ENCODE measurements at regions not wholly inside any gene's neighbourhood (a gene's known extent, or its start where the extent isn't known, plus 50 kb on each side); places are given as distances from the start of the nearest gene placed in this dataset.

DNA sequence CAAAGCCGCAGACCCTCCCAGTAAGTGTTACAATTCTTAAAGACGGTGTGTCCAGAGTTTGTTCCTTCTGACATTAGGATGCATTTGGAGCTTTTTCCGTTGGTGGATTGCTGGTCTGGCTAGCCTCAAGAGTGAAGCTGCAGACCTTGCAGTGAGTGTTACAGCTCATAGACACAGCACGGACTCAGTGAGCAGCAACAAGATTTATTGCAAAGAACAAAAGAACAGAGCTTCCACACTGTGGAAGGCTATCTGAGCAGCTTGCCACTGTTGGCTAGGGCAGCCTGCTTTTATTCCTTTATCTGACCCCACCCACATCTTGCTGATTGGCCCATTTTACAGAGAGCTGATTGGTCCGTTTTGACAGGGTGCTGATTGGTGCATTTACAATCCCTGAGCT lies 242.8 kb upstream of the SGCG start:
- no peaks in the 10 kb centered on the region for H3K9me3 ChIP-seq (replicated peaks; ENCODE audit: control insufficient read depth, insufficient read depth, low read length)
- H3K27me3 ChIP-seq (ENCODE audit: control insufficient read depth in 2 of 2, insufficient read depth in 2 of 2, low read length in 2 of 2), result no peaks in the 10 kb centered on the region
- ChIA-PET CTCF (no interaction called here), POLR2A (no interaction called here)
- no peaks in the 10 kb centered on the region for H3K79me2 ChIP-seq (ENCODE audit: control insufficient read depth, insufficient read depth, low read length)
- TF ChIP-seq POLR2AphosphoS5 (IDR thresholded peaks at IDR 0.05; ENCODE audit: insufficient read depth, low read depth, low read length), result no peak
- TF ChIP-seq, protein P1, sequence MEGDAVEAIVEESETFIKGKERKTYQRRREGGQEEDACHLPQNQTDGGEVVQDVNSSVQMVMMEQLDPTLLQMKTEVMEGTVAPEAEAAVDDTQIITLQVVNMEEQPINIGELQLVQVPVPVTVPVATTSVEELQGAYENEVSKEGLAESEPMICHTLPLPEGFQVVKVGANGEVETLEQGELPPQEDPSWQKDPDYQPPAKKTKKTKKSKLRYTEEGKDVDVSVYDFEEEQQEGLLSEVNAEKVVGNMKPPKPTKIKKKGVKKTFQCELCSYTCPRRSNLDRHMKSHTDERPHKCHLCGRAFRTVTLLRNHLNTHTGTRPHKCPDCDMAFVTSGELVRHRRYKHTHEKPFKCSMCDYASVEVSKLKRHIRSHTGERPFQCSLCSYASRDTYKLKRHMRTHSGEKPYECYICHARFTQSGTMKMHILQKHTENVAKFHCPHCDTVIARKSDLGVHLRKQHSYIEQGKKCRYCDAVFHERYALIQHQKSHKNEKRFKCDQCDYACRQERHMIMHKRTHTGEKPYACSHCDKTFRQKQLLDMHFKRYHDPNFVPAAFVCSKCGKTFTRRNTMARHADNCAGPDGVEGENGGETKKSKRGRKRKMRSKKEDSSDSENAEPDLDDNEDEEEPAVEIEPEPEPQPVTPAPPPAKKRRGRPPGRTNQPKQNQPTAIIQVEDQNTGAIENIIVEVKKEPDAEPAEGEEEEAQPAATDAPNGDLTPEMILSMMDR (IDR thresholded peaks at IDR 0.05; ENCODE audit: extremely low read depth in 1 of 2, insufficient read depth in 1 of 2, low read depth in 1 of 2, low read length in 2 of 2), result no peak
- no peak for TF ChIP-seq JUN (IDR thresholded peaks at IDR 0.05; ENCODE audit: borderline replicate concordance, insufficient read depth, insufficient read length, low read depth)
- no peak for TF ChIP-seq POLR2A (IDR thresholded peaks at IDR 0.05; ENCODE audit: low read depth, low read length)
- no peak for TF ChIP-seq EZH2 (IDR thresholded peaks at IDR 0.05; ENCODE audit: borderline replicate concordance, low read depth, low read length, severe bottlenecking)
- TF ChIP-seq FOS (IDR thresholded peaks at IDR 0.05; ENCODE audit: borderline replicate concordance, insufficient read depth, low read length), result no peak
- no peak overlapping the region for H3K27ac ChIP-seq (ENCODE audit: insufficient read depth, low read depth, low read length)
- H3K9me1 ChIP-seq (replicated peaks; ENCODE audit: control insufficient read depth, extremely low read depth, insufficient read depth, low read length), result no peaks in the 10 kb centered on the region
- BruUV-seq (replicated peaks), result no TSS peak
- intact Hi-C loops (cut with micrococcal nuclease) (no loop called here), dilution Hi-C loops (cut with MboI; ENCODE audit: extremely low pct_ligation_motif_present, low sequenced_read_pairs) (no loop called here)
- H3K4me3 ChIP-seq (replicated peaks in 1 of 3; ENCODE audit: insufficient read depth in 1 of 3, low read depth in 1 of 3, low read length in 3 of 3), result no peak overlapping the region
- DNase-seq (ENCODE audit: low read depth, low spot score), result no peak
- H4K20me1 ChIP-seq (replicated peaks; ENCODE audit: control insufficient read depth, extremely low read depth, insufficient read depth, low read length), result no peaks in the 10 kb centered on the region
- no peak overlapping the region for H3K4me2 ChIP-seq (ENCODE audit: insufficient read depth, low read length)
- FAIRE-seq, result no peak
- no peak overlapping the region for H3K9ac ChIP-seq (replicated peaks; ENCODE audit: extremely low read depth, insufficient read depth, low read length)
- H3K4me1 ChIP-seq (ENCODE audit: control insufficient read depth, extremely low read depth, insufficient read depth, low read length), result no peaks in the 10 kb centered on the region
- no peak overlapping the region for H2AFZ ChIP-seq (ENCODE audit: low read depth, low read length)
- H3K36me3 ChIP-seq (ENCODE audit: control insufficient read depth in 2 of 2, extremely low read depth in 1 of 2, insufficient read depth in 2 of 2, low read length in 2 of 2), result no peaks in the 10 kb centered on the region

DNA sequence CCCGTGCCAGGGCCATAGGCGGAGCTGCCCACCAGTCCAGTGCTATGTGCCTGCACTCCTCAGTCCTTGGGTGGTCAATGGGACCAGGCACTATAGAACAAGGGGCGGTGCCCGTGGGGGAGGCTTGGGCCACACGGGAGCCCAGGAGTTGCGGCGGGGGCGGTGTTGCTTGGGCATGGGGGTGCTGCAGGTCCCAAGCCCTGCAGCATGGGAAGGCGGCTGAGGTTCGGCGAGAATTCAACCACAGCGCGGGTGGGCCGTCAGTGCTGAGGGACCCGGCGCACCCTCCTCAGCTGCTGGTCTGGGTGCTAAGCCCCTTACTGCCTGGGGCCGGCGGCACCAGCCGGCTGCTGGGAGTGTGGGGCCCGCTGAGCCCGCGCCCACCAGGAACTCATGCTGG lies 242.2 kb upstream of the SGCG start:
- Histone ChIP-seq H3K9ac (replicated peaks; ENCODE audit: extremely low read depth, insufficient read depth, low read length) (no peak overlapping the region), H3K9me1 (replicated peaks; ENCODE audit: control insufficient read depth, extremely low read depth, insufficient read depth, low read length) (no peaks in the 10 kb centered on the region), H3K4me2 (ENCODE audit: insufficient read depth, low read length) (no peak overlapping the region), H3K27ac (ENCODE audit: insufficient read depth, low read depth, low read length) (no peak overlapping the region), H3K36me3 (ENCODE audit: control insufficient read depth in 2 of 2, extremely low read depth in 1 of 2, insufficient read depth in 2 of 2, low read length in 2 of 2) (no peaks in the 10 kb centered on the region), H3K4me3 (replicated peaks in 1 of 3; ENCODE audit: insufficient read depth in 1 of 3, low read depth in 1 of 3, low read length in 3 of 3) (no peak overlapping the region), H3K79me2 (ENCODE audit: control insufficient read depth, insufficient read depth, low read length) (no peaks in the 10 kb centered on the region), H4K20me1 (replicated peaks; ENCODE audit: control insufficient read depth, extremely low read depth, insufficient read depth, low read length) (no peaks in the 10 kb centered on the region), H2AFZ (ENCODE audit: low read depth, low read length) (no peak overlapping the region), H3K4me1 (ENCODE audit: control insufficient read depth, extremely low read depth, insufficient read depth, low read length) (no peaks in the 10 kb centered on the region), H3K27me3 (ENCODE audit: control insufficient read depth in 2 of 2, insufficient read depth in 2 of 2, low read length in 2 of 2) (no peaks in the 10 kb centered on the region), H3K9me3 (replicated peaks; ENCODE audit: control insufficient read depth, insufficient read depth, low read length) (no peaks in the 10 kb centered on the region)
- DNase-seq (ENCODE audit: low read depth, low spot score) (no peak), FAIRE-seq (no peak)
- dilution Hi-C loops (cut with MboI; ENCODE audit: extremely low pct_ligation_motif_present, low sequenced_read_pairs), result no loop called here
- TF ChIP-seq EZH2 (IDR thresholded peaks at IDR 0.05; ENCODE audit: borderline replicate concordance, low read depth, low read length, severe bottlenecking) (no peak), GATA2 (IDR thresholded peaks at IDR 0.05; ENCODE audit: insufficient read depth, insufficient read length, low read depth, low read length) (no peak), POLR2AphosphoS5 (IDR thresholded peaks at IDR 0.05; ENCODE audit: insufficient read depth, low read depth, low read length) (no peak), JUN (IDR thresholded peaks at IDR 0.05; ENCODE audit: borderline replicate concordance, insufficient read depth, insufficient read length, low read depth) (no peak), MYC (IDR thresholded peaks at IDR 0.05; ENCODE audit: low read depth, low read length) (no peak)
- TF ChIP-seq, protein P2, sequence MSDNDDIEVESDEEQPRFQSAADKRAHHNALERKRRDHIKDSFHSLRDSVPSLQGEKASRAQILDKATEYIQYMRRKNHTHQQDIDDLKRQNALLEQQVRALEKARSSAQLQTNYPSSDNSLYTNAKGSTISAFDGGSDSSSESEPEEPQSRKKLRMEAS (IDR thresholded peaks at IDR 0.05; ENCODE audit: insufficient read depth, insufficient read length), result no peak
- no TSS peak for BruUV-seq (replicated peaks)
- POLR2A ChIA-PET, result no interaction called here
- intact Hi-C loops (cut with micrococcal nuclease), result no loop called here
- CTCF ChIA-PET, result no interaction called here

All from endothelial cell of umbilical vein (primary cell).